Thoracic aorta (tissue), 2 donors: ENCODE measurements at regions not wholly inside any gene's neighbourhood (a gene's known extent, or its start where the extent isn't known, plus 50 kb on each side); places are given as distances from the start of the nearest gene placed in this dataset.

Experiments
- ATAC-seq: fragments of 150-250 bp; one replicate; pipeline ENCODE4 v1.8.0; 2017; ENCODE audit warnings: low read depth; ENCODE audit not compliant: insufficient number of reproducible peaks, low FRiP score
- DNase-seq: peaks from one replicate; pipeline ENCODE4 v3.0.0-alpha.2; 2020; ENCODE audit warnings: low spot score
- H3K27ac ChIP-seq, 2 donors: fragments of 200-600 bp; sonication (generic); 1 replicate in 1 of 2; 2 replicates in 1 of 2; pipeline ENCODE4 v1.5.1; 2016; ENCODE audit warnings: mild to moderate bottlenecking in 2 of 2, moderate library complexity in 2 of 2
- H3K27me3 ChIP-seq: fragments of 200-600 bp; sonication (generic); replicated peaks from 2 replicates; pipeline ENCODE4 v1.6.0; 2016; ENCODE audit warnings: mild to moderate bottlenecking; ENCODE audit not compliant: insufficient read depth
- H3K36me3 ChIP-seq: fragments of 200-600 bp; sonication (generic); one replicate; pipeline ENCODE4 v1.5.1; 2016
- H3K4me1 ChIP-seq, 2 donors: fragments of 200-600 bp; sonication (generic); 1 replicate in 1 of 2; 2 replicates in 1 of 2; pipeline versions ENCODE4 v1.5.1 to v1.6.0; 2016; ENCODE audit warnings: low read depth in 2 of 2, mild to moderate bottlenecking in 1 of 2; ENCODE audit not compliant: control insufficient read depth in 1 of 2
- H3K4me3 ChIP-seq: fragments of 200-600 bp; sonication (generic); 2 replicates; pipeline ENCODE4 v1.5.1; 2016; ENCODE audit warnings: mild to moderate bottlenecking
- H3K9me3 ChIP-seq: fragments of 200-600 bp; sonication (generic); 2 replicates; pipeline ENCODE4 v1.5.1; 2016
- CTCF ChIP-seq: fragments of 200-600 bp; sonication (generic); IDR thresholded peaks from one replicate; pipeline ENCODE4 v1.5.1; 2019; ENCODE audit warnings: antibody characterized with exemption

- Histone ChIP-seq H3K4me1 (no peaks in the 10 kb centered on the region), H3K9me3 (no peaks in the 10 kb centered on the region), H3K36me3 (no peaks in the 10 kb centered on the region), H3K27ac (no peak overlapping the region), H3K4me3 (no peak overlapping the region), H3K27me3 (no peaks in the 10 kb centered on the region)
- no peak for TF ChIP-seq CTCF
- DNase-seq (no peak), ATAC-seq (no peak)
These were observed 291.4 kb downstream of the ADGB start for GRCh38 chr6:146890172-146890571.

- DNase-seq (no peak), ATAC-seq (no peak)
- H3K36me3 ChIP-seq = no peaks in the 10 kb centered on the region
- no peak overlapping the region for H3K27ac ChIP-seq
- no peaks in the 10 kb centered on the region for H3K27me3 ChIP-seq
- TF ChIP-seq CTCF = no peak
- H3K9me3 ChIP-seq = no peaks in the 10 kb centered on the region
- no peaks in the 10 kb centered on the region for H3K4me1 ChIP-seq
- no peak overlapping the region for H3K4me3 ChIP-seq
These were observed 292.1 kb downstream of the ADGB start for GRCh38 chr6:146890644-146891434.

- H3K4me3 ChIP-seq = no peak overlapping the region
- H3K27me3 ChIP-seq = no peaks in the 10 kb centered on the region
- no peaks in the 10 kb centered on the region for H3K9me3 ChIP-seq
- ATAC-seq (no peak), DNase-seq (no peak)
- TF ChIP-seq CTCF = no peak
- no peaks in the 10 kb centered on the region for H3K36me3 ChIP-seq
- H3K27ac ChIP-seq = no peak overlapping the region
- no peaks in the 10 kb centered on the region for H3K4me1 ChIP-seq
These were observed 293.0 kb downstream of the ADGB start for GRCh38 chr6:146891615-146892265.

GRCh38 chr6:146892283-146892612 is 293.5 kb downstream of the ADGB start:
- Histone ChIP-seq H3K4me3 (no peak overlapping the region), H3K9me3 (no peaks in the 10 kb centered on the region), H3K36me3 (no peaks in the 10 kb centered on the region), H3K27ac (no peak overlapping the region), H3K4me1 (no peaks in the 10 kb centered on the region), H3K27me3 (no peaks in the 10 kb centered on the region)
- DNase-seq (no peak), ATAC-seq (no peak)
- TF ChIP-seq CTCF = no peak

- Histone ChIP-seq H3K36me3 (no peaks in the 10 kb centered on the region), H3K4me1 (no peaks in the 10 kb centered on the region), H3K4me3 (no peak overlapping the region), H3K27me3 (no peaks in the 10 kb centered on the region), H3K27ac (no peak overlapping the region), H3K9me3 (no peaks in the 10 kb centered on the region)
- no peak for DNase-seq
- ATAC-seq = no peak
- TF ChIP-seq CTCF = no peak
These were observed 294.0 kb downstream of the ADGB start for GRCh38 chr6:146892613-146893401.
